NOMO-1 treated with DMSO at 0.1 percent for 48 hours (cell line): ENCODE measurements at regions not wholly inside any gene's neighbourhood (a gene's known extent, or its start where the extent isn't known, plus 50 kb on each side); places are given as distances from the start of the nearest gene placed in this dataset.
"Not testable (repeated sequence)": the region's sequence is repeated elsewhere in the genome, so short reads cannot be mapped to it uniquely, and the experiment has no call there.

Experiments used
- DNase-seq: peaks from one replicate; lab custom pipeline; 2025; ENCODE audit not compliant: unreplicated experiment; lab: John Stamatoyannopoulos, UW

DNA sequence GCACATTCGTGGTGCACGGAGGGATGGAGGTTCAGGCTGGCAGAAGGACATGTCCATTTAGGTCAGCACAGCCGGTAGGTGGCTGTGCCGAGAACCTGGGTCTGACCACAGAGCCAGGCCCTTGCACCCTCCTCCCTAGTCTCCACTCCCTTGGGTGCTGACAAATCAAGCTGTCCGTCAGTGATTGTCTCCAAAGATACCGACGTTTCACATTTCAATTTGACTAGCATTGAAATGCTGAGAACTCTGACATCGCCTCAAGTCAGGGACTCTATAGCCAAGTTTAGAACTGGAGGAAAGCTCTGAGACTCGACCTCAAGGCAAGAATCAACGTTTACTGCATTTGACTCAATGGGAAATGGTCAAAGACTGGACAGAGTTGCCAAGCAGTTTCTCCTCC is 1321.1 kb downstream of the TBC1D22A start:
- no peak for DNase-seq

DNA sequence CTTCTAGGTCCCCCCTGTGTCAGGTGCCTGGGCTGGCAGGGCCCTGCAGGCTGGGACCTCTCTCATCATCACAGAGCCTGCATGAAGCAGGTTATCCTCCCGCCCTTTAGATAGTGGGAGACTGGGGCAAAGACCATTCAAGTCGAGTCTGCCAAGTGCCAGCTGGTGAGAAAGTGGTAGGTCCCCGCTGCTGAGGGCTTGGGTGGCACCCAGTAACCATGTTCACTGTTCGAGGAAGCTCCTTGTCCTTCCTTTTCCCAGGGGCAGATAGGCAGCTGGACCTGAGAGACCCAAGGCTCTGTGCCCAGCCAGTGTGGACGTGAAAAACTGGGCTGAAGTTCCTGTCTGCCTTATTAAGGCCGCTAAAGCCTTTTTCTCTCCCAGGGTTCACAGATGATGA is 1319.8 kb downstream of the TBC1D22A start:
- DNase-seq, result no peak

DNA sequence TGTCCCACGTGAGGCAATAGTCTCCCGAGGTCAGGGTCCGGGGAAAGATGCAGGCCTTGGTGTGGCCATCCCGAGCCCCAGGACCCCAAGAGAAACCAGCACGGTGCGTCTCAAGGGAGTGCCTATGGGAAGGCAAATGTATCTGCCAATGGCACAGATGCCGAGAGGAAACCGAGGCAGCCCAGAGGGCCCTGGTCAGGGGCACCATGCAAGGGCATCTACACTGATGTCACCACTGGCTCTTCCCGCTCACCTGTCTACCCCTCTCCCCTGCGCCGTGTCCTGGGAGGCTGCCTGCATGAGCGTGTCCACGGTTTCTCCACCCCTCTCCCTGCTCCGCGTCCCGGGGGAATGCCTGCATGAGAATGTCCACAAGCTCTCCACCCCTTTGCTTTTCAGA is 1318.8 kb downstream of the TBC1D22A start:
- no peak for DNase-seq

DNA sequence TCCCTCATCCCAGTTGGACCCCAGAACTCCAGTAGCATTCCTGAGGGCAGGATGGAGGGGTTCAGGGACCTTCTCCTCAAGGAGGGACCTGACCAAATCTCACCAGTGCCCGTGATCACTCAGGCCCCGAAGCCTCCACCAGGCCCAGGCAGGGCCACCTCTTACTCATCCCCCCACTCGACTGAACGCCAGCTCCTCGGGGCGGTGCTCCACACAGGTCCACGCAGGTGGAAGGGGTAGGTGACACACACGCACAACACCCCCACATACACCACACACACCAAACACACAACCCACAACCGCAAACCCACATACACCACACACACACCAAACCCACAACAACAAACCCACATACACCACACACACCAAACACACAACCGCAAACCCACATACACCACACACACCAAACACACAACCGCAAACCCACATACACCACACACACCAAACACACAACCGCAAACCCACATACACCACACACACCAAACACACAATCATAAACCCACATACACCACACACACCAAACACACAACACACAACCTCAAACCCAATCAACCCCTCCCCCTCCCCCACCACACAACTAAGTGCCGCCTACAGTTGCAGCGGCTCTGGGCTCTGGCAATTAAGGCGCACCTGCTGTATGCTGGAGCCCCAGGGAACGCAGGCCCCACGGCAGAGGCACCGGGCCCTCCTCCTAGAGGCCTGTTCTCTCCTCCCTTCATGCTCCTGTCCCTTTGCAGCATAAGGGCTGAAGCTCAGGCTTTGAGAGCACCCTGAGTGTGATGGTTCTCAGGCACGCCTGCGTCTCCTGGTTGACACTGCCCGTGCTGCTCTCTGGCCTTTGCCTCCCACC is 1318.1 kb downstream of the TBC1D22A start:
- no peak for DNase-seq

DNA sequence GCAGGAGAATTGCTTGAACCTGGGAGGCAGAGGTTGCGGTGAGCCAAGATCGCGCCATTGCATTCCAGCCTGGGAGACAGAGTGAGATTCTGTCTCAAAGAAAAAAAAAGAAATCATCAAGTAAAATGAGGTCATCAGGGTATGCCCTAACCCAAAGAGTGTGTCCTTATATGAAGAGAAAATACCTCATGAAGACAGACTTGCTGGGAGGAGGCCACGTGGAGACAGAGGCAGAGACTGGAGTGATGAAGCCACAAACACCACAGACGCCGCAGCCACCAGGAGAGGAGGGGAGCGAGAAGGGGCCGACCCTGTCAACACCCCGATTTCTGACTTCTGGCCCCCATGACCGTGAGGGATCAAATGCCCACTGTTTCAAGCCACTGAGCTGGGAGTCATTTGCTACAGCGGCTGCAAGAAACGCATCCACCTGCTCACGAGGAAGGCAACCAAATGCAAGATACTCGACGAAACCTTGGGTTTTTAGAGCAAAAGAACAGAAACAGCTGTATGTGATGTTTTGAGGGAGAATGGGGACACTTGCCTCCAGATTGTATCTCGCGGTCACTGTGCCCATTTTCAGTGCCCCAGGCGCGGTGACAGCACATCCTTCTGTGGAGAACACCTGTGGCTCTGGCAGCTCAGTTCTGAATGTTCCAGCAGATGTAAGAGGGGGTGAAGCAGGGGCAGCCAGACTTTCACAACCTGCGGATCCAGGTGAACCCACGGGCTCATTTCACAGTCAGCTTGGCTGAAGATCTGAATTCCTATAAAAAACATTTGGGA is 1317.2 kb downstream of the TBC1D22A start:
- DNase-seq, result no peak

DNA sequence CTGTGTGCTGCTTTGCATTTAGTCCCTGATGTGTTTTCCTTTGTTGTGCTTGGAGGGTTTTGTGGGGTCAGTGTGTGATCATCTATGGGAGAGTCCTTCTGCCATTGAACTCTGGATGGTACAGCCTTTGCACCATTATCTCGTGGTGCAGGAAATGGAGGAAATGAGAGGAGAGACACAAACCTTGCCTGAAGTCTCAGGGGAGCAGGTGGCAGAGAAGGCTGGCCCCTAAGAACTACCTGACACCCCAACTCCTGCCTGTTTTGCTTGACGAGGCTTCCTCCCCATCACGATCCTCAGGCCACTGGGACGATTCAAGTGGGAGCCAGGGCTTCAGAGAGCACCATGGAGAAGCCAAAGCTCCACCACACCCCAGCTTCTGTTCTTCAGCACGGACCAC is 1316.4 kb downstream of the TBC1D22A start:
- DNase-seq, result no peak

DNA sequence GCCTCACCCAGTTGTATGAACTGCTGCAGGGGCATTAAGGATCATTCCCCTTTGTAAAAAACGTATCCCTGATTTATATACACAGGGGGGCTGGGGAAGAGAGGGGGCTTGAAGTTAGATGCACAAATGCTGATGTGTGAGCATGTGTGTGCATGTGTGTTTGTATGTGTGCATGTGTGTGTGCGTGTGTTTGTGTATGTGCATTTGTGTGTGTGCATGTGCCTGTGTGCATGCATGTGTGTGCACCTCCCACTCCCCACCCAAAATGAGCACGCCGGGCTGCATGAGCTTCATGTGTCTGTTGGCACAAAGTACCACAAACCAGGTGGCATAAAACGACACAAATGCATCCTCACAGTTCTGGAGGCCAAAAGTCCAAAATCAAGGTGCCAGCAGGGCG is 1315.2 kb downstream of the TBC1D22A start:
- no peak for DNase-seq

DNA sequence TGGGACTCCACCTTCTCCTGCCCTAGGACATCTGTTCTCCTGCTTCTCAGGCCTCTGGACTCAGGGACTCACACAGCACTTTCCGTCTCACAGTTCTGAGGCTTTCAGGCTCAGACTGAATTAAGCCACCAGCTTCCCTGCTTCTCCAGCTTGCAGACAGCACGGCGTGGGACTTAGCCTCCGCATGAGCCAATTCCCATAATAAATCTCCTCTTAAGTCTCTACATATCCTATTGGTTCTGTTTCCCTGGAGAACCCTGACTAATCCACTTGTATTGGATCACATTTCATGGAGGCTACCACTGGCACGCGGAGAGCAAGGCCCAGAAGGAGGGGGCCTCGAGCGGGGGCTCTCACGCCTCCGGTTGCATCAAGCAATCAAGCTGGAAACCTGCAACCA is 1313.6 kb downstream of the TBC1D22A start:
- no peak for DNase-seq

DNA sequence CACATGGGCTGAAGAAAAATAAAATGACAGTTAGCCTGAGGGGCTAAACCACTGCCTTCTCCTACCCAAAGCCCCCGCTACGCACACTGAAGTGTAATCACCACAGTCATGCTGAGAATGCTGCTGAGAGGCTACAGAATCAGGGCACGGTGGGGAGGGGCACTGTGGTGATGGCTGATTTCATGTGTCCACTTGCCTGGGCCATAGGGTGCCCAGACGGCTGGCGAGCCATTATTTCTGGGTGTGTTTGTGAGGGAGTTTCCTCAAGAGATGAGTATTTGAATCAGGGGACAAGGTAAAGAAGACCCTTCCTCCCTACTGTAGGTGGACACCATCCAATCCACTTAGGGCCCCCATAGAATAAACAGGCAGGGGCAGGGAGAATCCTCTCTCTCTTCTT is 1313.2 kb downstream of the TBC1D22A start:
- no peak for DNase-seq

DNA sequence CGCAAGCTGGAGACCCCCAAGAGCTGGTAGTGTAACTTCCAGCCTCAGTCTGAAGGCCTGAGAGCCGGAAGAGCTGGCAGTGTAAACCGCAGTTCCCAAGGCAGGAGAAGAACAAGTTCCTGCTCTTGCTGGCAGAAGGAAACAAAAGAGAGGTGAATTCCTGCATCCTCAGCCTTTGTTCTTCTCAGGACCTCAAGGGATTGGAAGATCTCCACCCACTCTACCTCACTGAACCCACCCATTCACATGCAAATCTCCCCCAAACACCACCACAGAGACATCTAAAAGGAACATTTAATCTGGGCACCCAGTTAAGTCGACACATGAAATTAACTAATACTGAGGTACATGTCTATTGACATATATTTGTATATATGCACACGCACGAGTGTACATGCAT is 1310.3 kb downstream of the TBC1D22A start:
- no peak for DNase-seq

DNA sequence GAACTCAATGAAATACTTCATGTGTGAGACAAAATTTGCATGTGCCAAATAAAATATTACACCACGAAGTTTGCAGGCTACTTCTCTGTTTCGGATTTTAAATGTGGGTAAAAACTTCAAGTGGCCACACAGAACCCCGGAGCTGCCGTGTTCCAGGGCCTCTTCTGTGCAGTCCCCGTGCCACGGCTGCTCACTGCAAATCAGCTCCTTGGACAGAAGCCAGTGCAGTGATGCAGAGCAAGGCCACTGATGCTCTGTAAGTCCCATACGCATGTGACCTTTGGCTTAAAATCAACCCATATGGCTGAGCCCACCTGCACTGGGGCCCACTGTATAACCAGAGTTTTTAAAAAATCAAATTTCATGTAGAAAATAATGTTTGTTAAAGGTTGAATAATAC is 1309.4 kb downstream of the TBC1D22A start:
- no peak for DNase-seq

DNA sequence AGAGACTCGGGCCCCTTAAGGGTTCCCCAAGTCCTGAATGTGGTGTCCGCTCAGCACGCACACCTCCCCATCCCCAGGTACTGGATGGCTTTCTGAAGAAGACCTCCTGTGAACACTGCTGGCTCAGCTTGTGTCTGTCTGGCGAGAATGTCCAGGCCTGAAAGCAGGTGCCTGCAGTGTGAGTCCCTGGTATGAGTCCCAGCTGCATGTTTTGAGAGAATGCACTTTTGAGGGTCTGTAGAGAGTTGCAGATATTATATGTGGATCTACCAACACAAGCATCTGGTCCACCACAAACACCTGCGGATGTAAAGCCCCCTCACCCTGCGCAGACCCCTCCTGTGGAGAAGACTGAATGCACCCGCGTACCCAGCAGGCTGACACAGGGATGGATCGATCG is 1308.9 kb downstream of the TBC1D22A start:
- DNase-seq, result no peak

DNA sequence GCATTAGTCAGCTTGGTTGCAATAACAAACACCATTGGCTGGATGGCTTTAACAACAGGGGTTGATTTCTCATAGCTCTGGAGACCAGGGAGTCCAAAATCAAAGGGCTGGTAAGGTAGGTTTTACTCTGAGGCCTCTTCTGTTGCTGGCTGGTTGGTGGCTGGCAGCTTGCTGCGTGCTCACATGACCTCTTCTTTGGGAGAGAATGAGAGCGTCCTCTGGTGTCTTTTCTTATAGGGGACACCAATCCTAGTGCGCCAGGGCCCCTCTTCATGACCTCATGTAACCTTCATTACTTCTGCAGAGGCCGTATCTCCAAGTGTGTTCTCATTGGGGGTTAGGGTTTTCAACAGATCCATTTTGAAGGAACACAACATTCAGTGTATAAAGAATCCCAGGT is 1308.3 kb downstream of the TBC1D22A start:
- DNase-seq, result no peak

DNA sequence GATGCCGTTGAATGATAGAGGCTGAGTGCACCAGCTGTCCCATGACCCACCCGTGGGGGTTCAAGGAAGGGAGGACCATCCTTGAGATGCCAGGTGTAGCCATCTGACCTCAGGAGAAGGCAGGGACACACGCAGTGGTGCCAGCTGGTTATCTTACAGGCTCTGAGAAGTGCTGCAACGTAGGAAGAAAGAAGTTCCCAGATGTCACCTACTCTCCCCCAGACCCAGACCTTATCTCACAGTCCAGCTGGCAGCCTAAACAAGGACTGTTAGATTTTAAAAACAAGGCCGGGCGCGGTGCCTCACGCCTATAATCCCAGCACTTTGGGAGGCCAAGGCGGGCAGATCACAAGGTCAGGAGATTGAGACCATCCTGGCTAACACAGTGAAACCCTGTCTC is 1307.6 kb downstream of the TBC1D22A start:
- no peak for DNase-seq

DNA sequence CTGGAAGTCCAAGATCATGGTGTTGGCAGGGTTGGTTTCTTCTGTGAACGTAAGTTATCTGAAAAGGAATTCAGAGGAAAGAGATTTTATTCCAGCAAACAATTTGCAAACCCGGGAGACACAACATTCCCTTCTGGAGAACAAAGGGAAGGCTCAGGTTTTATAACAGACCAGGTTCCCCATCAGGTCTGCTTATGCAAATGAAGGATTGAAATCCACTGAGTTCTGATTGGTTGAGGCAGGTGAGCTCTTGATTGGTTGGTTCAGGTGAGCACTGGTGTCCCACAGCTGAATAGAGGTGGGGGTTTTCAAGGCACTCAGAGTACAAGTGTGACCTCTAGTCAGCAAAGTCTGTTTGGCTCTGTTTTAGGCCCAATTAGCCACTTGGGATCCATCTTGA is 1306.8 kb downstream of the TBC1D22A start:
- no peak for DNase-seq

DNA sequence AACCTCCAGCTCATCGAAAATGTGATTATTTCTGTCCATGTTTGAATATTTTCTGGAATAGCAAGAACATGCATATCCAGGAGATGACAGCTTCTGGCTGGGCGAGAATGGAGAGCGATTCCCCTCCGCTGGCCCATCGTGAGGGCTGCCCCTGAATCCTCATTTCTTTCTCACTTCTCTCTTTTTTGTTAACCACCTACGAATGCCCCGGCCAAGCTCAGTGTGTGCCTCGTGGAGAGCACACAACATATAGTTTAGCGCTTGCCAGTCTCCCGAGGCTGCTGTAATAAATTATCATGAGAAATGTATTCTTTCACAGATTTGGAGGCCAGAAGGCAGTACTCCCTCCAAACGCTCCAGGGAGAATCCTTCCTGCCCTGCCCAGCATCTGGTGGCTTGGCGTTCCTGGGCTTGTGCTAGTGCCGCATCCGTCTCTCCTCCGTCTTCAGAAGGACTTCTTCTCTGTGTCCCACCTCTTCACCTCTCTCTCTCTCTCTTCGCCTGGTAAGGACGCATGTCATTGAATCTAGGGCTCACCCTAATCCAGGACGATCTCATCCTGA is 1306.0 kb downstream of the TBC1D22A start:
- DNase-seq, result no peak

DNA sequence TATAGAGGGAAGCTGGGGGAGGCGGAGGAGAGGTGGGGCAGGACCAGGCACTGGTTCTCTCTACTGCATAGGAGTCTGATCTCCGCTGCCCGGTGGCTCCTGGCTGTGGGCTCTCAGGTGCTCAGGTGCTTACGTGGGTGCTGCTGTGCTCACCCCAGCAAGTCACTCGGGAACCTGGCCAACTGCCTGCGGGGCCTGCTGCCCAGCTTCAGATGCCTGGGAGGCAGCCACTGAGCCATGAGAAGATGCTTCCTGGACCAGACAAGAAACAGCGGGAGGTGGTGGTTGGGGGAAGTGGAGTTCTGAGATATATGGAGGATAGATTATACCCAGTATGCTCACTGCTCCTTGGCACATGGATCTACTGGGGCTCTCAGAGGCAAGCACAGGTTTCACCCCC is 1303.4 kb downstream of the TBC1D22A start:
- DNase-seq, result no peak

DNA sequence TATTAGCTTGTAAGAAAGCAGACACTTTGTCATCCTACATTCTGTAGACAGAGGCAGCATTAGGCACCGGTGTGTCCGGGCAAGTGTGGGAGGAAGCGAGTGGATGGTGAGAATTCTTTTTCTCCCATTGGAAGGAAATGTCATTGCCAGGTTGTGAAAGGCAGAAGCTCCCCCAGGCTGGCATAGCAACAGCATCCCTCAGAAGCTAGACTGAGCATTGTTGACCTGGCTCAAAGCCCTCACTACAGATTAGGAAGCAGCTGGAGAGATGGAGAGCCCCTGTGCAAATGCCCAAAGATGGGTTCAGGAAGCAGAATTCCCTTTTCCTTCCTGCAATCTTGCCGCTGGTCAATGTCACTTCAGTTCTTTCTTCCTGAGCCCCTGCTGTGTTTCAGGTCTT is 1299.3 kb downstream of the TBC1D22A start:
- DNase-seq, result no peak

DNA sequence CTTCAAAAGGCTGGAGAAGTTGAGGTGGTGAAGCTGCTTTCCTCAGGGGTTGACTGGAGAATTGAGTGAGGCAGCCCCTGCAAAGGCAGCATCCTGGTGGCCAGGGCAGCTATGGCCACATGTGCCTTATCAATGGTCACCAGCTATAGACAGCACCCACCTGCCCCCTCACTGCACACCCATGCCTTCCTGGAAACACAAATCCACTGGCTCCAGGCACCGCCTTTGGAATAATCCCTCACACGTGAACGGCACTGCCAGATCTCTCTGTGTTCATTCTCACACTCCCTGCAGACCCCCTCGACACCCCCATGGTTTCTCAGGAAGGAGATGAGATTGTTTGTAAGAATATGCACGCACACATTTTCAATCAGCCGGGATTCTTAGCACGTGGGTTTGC is 1297.8 kb downstream of the TBC1D22A start:
- DNase-seq, result no peak

DNA sequence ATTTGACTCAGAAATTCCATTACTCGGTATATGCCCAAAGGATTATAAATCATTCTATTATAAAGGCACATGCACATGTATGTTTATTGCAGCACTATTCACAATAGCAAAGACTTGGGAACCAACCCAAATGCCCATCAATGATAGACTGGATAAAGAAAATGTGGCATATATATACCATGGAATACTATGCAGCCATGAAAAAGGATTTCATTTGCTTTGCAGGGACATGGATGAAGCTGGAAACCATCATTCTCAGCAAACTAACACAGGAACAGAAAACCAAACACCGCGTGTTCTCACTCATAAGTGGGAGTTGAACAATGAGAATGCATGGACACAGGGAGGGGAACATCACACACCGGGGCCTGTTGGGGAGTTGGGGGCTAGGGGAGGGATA is 1297.1 kb downstream of the TBC1D22A start:
- DNase-seq, result not testable (repeated sequence)

DNA sequence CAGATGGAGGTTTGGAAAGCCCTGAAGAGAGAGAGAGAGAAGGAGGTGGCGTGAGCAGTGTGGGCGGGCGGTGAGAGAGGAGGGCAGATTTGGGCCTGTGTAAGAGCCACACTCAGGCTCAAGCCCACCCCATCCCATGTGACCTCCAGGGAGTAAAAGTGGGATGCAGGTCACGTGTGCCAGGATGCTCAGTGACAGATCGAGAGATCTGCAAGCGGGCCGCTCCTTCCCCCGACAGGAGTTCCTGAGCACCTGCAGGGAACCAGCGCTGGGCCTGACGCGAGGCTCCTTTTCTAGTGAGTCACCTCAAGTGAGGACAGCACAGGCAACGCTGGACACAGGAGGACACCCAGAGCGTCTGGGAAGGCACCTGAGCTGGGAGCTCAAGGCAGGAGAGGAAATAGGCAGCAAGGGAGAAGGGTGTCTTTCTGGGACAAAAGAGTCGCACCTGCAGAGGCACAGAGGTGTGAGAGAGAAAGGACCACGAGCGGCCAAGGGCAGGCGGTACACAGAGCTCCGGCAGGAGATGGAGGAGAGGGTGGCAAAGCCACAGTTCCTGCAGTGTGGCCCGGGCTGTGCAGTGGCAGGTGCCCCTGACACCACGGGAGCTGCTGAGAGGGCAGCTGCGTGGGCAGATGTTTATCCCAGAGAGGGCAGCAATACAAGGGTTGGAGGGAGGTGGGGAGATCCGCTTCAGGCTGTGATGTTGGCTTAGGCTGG is 1294.8 kb downstream of the TBC1D22A start:
- DNase-seq, result no peak
